Endometrial microvascular endothelial cells (primary cell): ENCODE measurements at regions not wholly inside any gene's neighbourhood (a gene's known extent, or its start where the extent isn't known, plus 50 kb on each side); places are given as distances from the start of the nearest gene placed in this dataset.

Experiments
- in situ Hi-C: cut with HindIII; loops from 2 replicates; pipeline ENCODE4 v1.10.0; 2017; ENCODE audit warnings: low sequenced_read_pairs, low pct_unique_long_range_greater_than_20kb; ENCODE audit errors: inconsistent ontology term

DNA sequence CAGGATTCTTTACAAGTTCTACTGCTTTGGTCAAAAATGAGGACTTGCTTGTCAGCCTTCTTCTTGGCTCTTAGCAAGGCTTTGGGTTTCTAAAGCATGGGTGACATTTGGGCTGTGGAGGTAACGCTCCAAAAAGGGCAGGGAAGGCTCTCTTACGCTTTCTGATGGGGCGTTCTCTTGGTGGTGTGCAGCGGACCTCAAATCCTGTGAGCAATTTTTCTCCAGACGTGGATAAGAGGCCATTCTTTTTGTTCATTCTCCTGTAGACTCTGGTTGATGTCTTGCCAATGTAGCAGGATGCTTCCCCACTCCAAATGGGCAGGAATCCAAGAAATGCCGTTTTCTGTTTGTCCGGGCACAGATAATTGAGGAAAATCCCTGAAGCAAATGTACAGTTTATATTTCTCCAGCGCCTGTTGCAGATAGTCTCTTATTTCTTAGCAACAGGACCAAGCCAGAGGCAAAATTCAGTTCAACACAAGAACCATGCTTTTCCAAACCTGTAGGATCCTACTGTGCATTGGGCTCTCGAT lies 138.4 kb upstream of the NFE2L3 start:
- in situ Hi-C loops, result no loop called here

DNA sequence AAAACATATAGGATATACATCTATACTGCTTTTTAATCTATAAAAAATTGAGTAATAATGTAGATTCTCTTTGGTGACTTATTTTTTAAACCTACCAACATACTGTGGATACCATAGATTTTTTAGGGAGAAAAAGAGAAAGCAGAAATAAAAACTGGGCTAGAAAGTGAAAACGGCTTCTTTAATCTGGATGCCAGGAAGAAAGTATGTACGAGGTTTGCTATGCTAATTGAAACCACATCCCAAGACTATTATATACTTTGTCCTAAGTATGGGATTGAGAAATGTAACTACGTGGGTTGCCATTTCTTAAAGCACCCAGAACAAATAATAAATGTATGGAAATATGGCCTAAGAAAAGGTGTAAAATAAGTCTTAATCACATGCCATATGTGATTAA lies 129.0 kb upstream of the NFE2L3 start:
- in situ Hi-C loops, result no loop called here

DNA sequence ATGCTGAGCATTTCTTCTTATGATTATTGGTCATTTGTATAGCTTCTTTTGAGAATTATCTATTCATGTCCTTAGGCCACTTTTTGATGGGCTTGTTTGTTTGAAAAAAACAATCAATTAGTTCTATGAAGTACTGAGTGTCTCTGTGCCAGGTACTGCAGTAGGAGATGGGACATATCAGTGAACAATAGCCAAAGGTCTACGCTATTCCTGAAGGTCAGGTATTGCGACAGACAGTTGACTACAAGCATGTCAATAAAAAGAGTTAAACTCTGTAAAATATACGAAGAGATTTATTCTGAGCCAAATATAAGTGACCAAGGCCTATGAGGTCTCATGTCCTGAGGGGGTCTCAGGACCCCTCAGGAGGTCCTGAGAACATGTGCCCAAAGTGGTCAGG lies 122.1 kb upstream of the NFE2L3 start:
- in situ Hi-C loops, result no loop called here

DNA sequence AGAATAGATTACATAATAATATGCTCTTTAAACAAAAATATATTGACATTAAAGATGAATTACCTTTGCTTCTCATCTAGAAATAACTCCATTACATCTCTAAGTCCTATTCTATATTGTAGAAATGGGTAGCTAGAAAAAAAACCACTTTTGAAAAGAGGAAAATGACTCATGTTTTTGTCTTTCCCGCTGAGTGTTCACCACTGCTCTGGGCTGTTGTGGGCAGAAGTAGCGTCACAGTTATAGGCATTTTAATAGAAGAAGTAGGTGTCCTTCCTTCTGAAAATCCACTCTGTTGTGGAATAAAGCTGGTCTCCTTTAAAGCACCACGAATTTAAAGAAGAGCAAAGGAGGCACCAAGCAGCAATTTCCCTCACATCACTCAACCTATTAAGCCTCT lies 117.6 kb upstream of the NFE2L3 start:
- in situ Hi-C loops, result no loop called here

DNA sequence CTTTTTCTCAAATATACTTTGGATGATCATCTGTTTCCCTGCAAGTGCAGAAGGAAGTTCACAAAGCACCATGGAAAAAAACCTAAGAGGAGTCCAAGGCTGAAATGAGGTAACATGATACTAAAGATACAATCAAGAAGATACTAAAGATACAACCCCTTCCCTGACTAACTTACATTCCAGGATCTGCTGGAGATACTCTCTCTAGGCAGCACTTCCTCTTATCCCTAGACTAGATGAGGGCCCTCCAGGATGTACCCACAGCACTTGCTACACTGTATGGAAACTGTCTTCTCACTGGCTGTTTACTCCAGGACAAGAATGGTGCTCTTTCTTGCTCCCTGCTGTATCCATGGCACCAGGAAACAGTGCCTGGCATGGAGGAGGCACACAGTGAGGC lies 116.4 kb upstream of the NFE2L3 start:
- in situ Hi-C loops, result no loop called here

DNA sequence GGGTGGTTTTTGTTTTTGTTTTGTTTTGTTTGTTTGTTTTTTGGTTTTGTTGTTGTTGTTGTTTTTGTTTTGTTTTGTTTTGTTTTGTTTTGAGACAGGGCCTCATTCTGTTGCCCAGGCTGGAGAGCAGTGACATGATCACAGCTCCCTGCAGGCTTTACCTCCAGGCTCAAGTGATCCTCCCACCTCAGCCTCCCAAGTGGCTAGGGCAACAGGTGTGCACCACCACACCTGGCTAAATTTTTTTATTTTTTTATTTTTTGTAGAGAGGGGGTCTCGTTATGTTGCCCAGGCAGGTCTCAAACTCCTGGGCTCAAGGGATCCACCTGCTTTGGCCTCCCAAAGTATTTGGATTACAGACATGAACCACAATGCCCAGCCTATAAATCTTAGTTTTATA lies 115.9 kb upstream of the NFE2L3 start:
- in situ Hi-C loops, result no loop called here

DNA sequence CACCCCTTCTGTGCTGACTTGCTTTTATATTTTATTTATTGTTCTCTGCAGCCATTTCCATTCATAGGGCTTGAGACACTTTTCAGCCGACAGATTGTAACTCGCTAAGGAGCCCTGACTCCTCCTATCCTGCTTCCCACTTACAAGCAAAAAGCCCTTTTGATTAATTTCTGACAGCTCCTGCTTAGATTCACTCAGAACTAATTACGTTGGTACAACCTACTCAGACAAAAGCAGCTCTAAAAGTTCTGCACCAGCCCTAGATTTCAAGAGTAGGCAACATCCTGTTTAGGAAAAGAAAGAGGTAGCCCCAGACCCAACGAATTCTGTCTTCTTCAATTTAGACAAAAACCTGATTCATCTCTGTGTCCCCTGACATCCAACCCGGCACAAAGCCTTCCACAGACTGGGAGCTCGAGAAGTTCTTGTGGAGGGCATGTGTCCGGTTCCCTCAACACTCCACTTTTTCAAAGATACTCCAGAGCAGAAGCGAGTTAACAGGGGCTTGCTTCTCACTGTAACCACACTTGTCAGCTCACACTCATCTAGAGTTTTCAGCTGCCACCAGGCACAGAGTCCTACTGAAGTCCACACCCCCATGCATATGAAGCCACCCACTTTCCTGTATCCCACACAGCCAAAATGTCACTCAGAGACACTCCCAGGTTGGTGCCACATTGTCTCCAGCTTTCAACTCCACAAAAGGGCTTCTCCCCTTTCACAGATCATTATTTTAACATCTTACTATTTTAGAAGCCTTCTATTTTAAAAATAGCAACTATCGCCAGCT lies 113.6 kb upstream of the NFE2L3 start:
- in situ Hi-C loops, result no loop called here

DNA sequence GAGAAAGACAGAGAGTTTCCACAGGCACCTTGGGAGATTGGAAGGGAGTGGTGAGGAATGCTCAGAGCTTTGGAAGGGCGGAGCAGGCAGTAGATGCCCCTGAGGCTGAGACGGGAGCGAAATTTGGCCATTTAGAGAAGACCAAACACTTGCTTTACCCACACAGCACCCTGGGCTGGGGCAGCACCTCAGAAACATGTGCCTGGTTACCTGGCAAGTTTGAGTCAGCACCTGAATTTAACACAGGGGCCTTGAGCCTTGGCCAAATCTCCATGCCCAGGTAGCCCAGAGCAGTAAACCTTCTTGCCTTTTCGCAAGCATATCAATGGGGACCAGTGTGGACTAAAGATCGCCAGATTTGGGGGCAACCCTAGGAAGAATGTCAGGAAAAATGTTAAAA lies 111.9 kb upstream of the NFE2L3 start:
- in situ Hi-C loops, result no loop called here

DNA sequence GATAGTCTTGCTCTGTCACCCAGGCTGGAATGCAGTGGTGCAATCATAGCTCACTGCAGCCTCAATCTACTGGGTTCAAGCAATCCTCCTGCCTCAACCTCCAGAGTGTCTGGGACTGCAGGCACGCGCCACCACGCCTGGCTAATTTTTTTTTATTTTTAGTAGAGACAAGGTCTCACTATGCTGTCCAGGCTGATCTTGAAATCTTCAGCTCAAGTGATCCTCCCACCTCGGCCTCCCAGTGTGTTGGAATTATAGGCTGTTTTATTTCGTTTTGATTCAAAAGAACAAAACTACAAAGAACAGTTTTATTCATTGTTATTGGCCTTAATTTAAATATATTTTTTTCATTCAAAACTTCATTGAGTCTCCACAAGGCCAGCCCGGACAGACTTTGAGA lies 109.8 kb upstream of the NFE2L3 start:
- in situ Hi-C loops, result no loop called here

DNA sequence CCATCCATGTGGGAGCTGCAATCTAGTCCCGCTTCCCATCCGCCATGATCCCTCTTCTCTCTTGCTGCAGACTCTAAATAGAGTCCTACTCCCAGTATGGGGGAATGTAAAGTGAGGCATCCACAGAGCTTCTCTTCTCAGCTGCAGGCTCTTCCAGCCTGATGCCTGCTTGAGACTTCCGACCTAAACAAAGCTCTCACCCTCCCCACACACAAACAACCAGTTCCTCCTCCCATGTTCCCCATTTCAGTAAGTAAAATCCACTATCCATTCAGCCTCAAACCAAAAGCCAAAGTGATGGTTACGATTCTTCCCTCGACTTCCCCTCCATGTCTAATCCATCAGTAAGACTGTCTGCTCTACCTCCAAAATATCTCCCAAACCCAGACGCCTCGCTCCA lies 108.2 kb upstream of the NFE2L3 start:
- in situ Hi-C loops, result no loop called here

DNA sequence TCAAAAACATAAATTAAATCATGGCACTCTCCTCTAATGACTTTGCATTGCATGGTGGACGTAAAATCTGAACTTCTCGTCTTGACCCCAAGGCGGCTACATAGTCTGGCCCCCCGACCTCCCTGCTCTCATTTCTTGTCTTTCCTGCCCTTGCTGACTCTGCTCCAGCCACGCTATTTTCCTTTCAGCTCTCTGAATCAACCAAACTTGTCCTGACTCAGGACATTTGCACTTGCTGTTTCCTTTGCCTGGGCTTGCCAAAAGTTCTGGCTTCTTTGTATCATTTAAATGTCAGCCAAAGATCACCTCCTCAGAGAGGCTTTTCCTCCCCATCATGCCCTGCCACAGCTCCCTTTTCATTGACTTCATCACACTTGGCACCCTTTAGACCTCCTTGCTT lies 107.7 kb upstream of the NFE2L3 start:
- in situ Hi-C loops, result no loop called here

DNA sequence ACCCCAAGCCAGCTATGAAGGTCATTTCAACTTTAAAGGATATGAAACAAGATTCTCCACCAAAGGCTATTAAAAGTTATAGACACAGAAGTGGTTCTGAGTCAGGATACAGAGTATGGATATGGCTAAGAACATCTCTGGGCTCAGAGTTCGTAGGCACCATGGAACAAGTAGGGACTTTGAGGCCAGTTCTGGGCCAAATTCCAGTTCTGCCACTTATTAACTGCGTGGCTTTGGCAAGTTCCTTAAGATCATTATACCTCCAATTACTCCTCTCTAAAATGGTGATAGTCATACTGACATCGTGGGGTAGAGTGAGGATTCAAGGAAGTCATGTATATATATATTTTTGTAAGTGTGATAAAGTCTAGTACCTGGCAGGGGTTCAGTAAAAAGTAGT lies 105.8 kb upstream of the NFE2L3 start:
- in situ Hi-C loops, result no loop called here

DNA sequence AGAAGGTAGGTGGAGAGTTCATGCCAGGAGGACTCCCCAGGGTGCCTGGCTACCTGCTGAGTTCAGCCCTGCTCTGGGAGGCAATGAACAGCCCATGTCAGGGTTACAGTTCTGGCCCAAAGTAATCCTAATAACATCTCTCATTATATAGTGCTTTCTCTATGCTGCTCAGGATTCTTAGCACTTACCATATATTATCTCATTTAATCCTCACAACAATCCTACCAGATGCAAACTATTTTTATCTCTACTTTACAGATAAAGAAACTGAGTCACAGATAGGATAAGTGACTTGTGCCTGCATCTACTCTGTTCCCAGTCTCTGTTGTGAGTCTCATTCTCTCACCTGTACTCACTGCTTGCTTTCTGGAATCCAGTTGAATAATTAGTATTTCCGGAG lies 105.1 kb upstream of the NFE2L3 start:
- in situ Hi-C loops, result no loop called here

DNA sequence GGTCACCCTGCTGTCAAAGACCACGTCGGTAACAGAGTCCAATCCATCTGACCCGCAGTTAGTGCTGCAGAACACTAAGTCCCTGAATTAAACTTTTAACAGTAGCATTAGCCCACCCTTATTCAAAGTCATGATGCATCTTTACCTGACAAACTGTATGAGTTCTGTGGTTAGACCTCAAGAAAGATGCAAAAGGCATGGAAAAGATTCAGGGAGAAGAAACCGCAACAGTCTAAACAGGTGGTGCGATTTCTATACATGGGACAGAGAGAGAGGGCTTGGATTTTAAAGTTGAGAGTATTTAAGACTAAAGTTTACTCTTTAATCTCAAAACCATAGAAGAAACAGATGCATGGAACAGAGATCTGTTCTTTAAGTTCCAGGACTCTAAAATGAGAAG lies 103.3 kb upstream of the NFE2L3 start:
- in situ Hi-C loops, result no loop called here

DNA sequence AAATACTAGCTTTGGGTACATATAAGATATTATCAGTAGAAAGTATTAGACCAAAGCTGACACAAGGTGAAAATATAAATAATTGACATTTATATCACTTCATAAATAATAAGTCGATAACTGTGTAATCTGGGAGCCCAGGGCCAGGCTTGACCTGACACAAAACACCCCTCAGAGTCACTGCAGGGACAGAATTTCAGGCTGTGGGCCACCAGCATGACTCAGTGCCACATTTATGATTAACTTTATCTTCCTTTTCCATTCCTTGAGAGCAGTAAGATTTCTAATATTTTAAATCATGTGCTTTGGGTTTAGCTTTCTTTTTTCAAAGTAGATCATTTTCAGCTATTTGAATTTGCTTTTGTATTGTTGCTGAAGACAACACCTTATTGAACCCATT lies 102.9 kb upstream of the NFE2L3 start:
- in situ Hi-C loops, result no loop called here

DNA sequence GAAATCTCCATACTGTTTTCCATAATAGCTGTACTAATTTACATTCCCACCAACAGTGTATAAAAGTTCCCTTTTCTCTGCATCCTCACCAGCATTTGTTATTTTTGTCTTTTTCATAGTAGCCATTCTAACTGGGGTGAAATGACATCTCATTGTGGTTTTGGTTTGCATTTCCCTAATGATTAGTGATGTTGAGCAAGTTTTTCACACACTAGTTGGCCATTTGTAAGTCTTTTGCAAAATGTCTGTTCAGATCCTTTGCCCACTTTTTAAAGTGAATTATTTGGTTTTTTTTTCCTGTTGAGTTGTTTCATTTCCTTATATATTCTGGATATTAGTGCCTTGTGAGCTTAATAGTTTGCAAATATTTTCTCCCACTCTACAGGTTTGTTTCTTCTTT lies 101.0 kb upstream of the NFE2L3 start:
- in situ Hi-C loops, result no loop called here

DNA sequence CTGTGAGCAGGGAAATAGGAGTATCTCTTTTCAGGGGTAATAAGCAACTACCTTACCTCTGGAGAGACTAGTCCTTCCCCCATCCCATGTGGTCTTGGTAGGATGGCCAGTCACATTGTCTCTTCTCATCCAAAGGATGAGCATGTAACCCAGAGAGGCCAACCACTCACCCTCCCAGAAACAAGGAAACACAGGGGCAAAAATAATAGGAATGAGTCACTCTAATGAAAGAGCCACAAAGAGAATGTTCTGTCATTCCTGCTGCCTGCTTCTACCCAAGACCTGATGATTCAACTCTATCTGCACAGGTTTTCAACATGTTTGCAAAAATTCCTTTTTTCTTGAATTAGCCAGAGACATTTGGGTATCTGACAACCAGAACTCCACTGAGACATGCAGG lies 99.3 kb upstream of the NFE2L3 start:
- in situ Hi-C loops, result no loop called here

DNA sequence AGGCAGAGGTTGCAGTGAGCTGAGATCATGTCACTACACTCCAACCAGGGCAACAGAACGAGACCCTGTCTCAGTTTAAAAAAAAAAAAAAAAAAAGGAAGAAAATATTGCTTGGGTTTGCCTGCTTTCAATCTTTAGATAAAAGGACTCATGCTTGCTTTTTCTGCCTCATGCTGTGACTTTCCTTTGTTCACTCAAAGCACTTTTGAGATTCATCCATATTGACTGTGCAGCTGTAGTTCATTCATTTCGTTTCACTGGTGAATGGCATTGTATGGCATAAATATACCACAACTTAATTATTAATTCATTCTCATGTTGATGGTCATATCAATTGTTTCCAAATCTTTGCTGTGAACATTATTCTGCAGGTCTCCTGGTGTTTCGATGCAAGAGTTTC lies 97.6 kb upstream of the NFE2L3 start:
- in situ Hi-C loops, result no loop called here

DNA sequence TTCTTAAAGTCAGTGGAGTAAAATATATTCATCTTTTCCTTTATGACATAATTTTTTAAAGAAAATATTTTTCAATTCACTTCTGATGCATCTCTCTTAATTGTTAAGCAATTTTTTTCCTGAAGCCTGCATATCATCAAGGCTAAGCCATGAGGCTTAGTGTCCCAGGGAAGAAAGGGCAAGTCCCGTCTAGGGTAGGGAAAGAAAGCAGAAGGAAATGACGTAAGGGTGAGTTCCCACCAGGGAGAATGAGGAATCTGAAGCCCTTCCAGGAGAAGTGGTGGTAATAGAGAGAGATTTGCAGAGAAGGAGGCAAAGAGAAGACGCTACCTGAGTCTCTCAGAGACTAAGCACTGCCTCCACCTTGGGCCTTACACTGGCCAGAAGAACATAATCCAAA lies 96.8 kb upstream of the NFE2L3 start:
- in situ Hi-C loops, result no loop called here

DNA sequence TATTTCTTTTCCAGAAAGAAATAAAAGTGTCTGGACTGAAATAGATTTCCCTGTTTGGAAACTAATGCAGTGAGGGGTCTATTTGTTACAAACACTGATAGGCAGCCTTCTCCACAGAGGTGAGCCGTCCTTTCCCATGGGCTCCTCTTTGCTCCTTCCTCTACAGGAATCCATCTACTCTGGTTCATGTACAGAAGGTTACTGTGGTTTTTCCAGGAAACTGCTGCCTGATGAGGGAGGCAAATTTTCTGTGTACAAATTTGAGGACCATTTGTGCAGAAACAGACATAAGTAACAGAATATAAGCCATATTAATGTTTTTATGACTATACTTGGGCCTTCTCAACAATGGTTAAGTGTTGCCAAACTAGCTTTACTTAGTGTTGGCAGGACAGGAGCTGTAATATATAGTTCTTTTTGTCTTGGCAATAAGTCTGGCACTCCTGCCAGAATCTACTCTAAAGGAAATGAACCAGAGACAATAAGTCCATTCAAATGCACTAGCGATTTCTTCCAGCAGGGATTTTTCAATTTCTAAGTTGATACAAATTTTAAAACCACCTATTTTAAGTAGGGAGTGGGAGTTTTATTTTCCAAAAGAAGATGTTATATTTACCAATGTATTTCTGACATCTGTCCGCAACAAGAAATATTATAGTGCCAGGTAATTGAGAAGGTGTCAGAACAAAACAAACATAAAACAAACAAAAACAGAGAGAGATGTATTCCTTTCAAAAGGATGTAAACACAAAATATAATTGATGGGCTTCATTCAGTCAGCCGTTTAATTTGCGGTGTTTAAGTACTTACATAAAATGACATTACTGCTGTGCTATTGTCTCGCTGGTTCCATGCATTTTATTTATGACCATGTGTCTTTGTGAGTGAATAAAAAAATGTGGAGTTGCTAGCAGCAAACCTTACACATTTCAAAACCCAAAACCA lies 91.0 kb upstream of the NFE2L3 start:
- in situ Hi-C loops, result no loop called here
